Epithelial cell of esophagus (primary cell): ENCODE measurements at regions not wholly inside any gene's neighbourhood (a gene's known extent, or its start where the extent isn't known, plus 50 kb on each side); places are given as distances from the start of the nearest gene placed in this dataset.
"Not testable (repeated sequence)": the region's sequence is repeated elsewhere in the genome, so short reads cannot be mapped to it uniquely, and the experiment has no call there.

Experiments used
- DNase-seq: peaks from one replicate; pipeline ENCODE4 v3.0.0; 2010; ENCODE audit warnings: low read depth
- H3K4me3 ChIP-seq: 2 replicates; pipeline ENCODE4 v1.5.1; 2011; ENCODE audit warnings: mild to moderate bottlenecking, low read length, control low read depth
- TF ChIP-seq, protein P1 (sequence below): IDR thresholded peaks from 2 replicates; pipeline ENCODE4 v1.5.1; 2011; ENCODE audit warnings: low read depth, mild to moderate bottlenecking, low read length, control low read depth, inconsistent platforms; ENCODE audit not compliant: insufficient read depth; ENCODE audit errors: missing control alignments

DNA sequence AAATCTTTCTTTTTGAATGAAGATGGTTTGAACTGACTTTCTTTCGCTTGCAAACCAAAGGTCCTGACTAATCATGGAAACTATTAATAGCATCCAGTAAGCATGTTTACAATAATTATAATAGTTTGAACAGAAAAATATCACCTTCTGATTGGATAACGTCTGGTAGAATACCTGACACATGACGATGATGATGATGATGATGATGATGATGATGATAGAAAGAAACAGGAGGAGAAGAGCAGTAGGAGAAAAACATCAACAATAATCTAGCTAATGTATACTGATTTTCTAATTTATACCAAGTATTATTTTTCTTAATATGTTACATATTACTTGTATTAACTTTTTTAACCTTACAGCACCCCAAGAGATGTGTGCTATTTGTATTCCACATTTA, 157.5 kb upstream of the SPRY2 start:
- no peak overlapping the region for H3K4me3 ChIP-seq
- no peak for DNase-seq
- TF ChIP-seq, protein P1, sequence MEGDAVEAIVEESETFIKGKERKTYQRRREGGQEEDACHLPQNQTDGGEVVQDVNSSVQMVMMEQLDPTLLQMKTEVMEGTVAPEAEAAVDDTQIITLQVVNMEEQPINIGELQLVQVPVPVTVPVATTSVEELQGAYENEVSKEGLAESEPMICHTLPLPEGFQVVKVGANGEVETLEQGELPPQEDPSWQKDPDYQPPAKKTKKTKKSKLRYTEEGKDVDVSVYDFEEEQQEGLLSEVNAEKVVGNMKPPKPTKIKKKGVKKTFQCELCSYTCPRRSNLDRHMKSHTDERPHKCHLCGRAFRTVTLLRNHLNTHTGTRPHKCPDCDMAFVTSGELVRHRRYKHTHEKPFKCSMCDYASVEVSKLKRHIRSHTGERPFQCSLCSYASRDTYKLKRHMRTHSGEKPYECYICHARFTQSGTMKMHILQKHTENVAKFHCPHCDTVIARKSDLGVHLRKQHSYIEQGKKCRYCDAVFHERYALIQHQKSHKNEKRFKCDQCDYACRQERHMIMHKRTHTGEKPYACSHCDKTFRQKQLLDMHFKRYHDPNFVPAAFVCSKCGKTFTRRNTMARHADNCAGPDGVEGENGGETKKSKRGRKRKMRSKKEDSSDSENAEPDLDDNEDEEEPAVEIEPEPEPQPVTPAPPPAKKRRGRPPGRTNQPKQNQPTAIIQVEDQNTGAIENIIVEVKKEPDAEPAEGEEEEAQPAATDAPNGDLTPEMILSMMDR = no peak

- no peak overlapping the region for H3K4me3 ChIP-seq
- TF ChIP-seq, protein P1 = no peak
Observed at GRCh38 chr13:80497978-80498377, 157.1 kb upstream of the SPRY2 start.

GRCh38 chr13:80497439-80497838, 156.5 kb upstream of the SPRY2 start:
- no peak overlapping the region for H3K4me3 ChIP-seq
- no peak for DNase-seq
- TF ChIP-seq, protein P1 = no peak

More at GRCh38 chr13:80497978-80498377, 157.1 kb upstream of the SPRY2 start:
- DNase-seq = no peak

DNA sequence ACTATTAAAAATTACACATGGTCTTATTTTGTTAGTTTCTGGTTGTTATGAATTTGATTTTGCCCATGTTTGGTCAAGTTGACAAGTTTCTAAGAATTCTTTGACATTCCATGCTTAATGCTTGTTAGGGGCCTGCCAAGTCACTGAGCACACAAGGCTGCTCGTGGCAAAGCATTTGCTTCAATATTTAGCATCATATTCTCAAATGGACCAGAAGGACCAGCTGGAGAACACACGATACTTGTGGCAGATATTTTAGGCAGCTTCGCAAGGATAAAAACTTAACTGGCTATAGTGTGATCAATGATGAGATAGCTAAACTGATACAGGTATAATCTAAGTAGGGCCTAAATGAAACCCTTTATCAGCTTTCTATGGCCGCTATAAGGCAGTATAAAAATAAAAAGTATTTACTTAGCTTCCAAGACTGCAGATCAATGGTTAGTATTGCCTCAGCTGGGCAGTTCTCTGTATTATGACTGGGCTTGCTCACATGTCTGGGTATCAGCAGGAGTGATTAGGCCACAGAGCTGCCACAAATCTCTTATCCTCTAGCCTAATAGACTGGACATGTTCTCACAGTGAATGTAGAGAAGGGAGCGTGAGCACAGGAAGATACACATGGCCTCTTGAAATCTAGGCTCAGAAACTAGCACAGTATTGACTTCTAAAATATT, 155.9 kb upstream of the SPRY2 start:
- H3K4me3 ChIP-seq = no peak overlapping the region
- no peak for DNase-seq
- TF ChIP-seq, protein P1 = no peak

DNA sequence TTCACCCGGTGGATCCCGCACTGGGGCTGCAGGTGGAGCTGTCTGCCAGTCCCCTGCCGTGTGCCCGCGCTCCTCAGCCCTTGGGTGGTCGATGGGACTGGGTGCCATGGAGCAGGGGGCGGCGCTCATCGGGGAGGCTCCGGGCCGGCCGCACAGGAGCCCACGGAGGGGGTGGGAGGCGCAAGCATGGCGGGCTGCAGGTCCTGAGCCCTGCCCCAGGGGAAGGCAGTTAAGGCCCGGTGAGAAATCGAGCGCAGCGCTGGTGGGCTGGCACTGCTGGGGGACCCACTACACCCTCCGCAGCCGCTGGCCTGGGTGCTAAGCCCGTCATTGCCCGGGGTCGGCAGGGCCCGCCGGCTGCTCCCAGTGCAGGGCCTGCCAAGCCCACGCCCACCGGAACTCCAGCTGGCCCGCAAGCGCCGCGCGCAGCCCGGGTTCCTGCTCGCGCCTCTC, 149.6 kb upstream of the SPRY2 start:
- H3K4me3 ChIP-seq, DNase-seq: not testable (repeated sequence)

- H3K4me3 ChIP-seq = no peak overlapping the region
- no peak for DNase-seq
- TF ChIP-seq, protein P1 = no peak
Observed at GRCh38 chr13:80486402-80486801, 145.5 kb upstream of the SPRY2 start.

DNA sequence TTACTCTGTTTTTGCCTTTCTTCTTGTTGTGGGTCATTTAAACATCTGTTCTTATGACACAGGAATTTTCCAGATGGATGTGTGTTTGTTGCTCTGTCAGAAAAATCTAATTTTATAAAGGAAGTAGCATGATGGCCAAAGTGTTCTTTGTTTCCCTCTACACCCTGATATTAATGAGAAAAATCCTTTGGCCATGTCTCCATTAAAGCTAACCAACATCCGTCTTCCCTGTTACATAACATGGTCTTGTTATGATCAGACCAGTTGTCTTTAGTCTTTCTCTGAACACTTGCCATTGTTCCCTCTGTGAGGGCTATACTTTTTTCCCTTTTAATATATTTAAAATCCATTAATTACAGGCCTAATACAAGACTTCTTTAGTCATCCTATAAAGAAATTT, 142.2 kb upstream of the SPRY2 start:
- no peak overlapping the region for H3K4me3 ChIP-seq
- TF ChIP-seq, protein P1 = no peak
- DNase-seq = no peak
